ENCODE measurements at regions not wholly inside any gene's neighbourhood (a gene's known extent, or its start where the extent isn't known, plus 50 kb on each side); places are given as distances from the start of the nearest gene placed in this dataset.

DNA sequence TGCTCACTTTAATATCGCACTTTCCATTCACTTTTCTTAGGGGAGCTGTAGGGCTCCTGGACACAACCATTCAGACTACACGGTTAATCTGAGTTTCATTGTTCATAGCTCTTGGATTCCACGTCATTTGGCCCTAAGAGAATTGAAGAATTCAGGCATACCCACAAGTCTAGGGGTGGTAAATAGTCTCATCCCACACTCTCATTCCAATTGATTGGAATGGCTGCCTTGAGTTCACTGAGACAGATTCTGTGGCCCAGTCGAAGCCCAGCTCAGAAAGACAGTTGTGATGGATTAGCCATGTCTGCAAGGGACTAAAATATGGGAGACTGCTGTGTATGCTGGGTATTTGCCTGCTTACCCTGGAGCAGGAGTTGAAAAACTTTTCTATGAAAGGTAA, 124.6 kb downstream of the TFCP2L1 start:
- Histone ChIP-seq H3K4me3 (ENCODE audit: low read depth, low read length) (no peak overlapping the region), H3K9me3 (ENCODE audit: severe bottlenecking) (peaks cover 8% of the 10 kb centered on the region), H3K27ac (no peak overlapping the region), H3K36me3 (no peaks in the 10 kb centered on the region), H3K27me3 (ENCODE audit: insufficient read depth, low read depth, severe bottlenecking) (no peaks in the 10 kb centered on the region)
- DNase-seq: no peak
- TF ChIP-seq, protein P1, sequence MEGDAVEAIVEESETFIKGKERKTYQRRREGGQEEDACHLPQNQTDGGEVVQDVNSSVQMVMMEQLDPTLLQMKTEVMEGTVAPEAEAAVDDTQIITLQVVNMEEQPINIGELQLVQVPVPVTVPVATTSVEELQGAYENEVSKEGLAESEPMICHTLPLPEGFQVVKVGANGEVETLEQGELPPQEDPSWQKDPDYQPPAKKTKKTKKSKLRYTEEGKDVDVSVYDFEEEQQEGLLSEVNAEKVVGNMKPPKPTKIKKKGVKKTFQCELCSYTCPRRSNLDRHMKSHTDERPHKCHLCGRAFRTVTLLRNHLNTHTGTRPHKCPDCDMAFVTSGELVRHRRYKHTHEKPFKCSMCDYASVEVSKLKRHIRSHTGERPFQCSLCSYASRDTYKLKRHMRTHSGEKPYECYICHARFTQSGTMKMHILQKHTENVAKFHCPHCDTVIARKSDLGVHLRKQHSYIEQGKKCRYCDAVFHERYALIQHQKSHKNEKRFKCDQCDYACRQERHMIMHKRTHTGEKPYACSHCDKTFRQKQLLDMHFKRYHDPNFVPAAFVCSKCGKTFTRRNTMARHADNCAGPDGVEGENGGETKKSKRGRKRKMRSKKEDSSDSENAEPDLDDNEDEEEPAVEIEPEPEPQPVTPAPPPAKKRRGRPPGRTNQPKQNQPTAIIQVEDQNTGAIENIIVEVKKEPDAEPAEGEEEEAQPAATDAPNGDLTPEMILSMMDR (IDR thresholded peaks at IDR 0.05; ENCODE audit: low read depth, low read length): no peak

DNA sequence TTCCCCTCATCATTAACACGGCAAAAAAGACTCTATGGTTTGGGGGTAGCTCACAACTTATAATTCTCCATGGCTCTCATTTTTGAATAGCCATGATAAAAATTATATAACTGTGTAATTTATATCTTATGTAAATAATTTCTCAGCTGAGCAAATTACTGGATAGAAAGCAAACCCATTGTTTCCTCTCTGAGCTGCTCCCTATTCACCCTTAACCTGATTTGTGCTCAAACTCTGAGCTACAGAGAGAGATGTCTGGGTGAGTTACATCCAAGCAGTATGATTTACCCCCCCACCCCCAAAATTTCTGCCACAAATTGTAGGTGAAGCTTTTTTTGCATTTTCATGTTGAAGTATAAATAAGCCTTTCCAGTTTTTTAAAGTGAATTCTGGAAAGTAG, 123.7 kb downstream of the TFCP2L1 start:
- DNase-seq: no peak
- Histone ChIP-seq H3K4me3 (ENCODE audit: low read depth, low read length) (no peak overlapping the region), H3K9me3 (ENCODE audit: severe bottlenecking) (peaks cover 8% of the 10 kb centered on the region), H3K27me3 (ENCODE audit: insufficient read depth, low read depth, severe bottlenecking) (no peaks in the 10 kb centered on the region), H3K36me3 (no peaks in the 10 kb centered on the region), H3K27ac (no peak overlapping the region)
- TF ChIP-seq, protein P1 (IDR thresholded peaks at IDR 0.05; ENCODE audit: low read depth, low read length): no peak

DNA sequence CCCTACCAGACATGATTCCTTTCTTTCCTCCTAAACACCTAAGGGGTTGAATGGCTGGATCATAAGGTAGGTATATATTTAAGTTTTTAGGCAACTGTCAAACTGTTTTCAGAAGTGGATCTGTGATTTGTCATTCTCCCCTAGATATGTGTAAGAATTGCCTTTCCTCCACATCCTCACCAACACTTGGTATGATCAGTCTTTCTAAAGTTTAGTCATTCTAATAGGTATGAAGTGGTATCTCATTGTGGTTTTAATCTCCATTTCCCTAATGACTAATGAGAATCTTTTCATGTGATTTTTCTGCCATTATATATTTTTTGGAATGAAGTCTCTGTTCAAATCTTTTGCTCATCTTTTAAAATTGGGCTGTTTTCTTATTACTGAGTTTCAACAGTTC, 122.1 kb downstream of the TFCP2L1 start:
- TF ChIP-seq, protein P1 (IDR thresholded peaks at IDR 0.05; ENCODE audit: low read depth, low read length): no peak
- DNase-seq: no peak

DNA sequence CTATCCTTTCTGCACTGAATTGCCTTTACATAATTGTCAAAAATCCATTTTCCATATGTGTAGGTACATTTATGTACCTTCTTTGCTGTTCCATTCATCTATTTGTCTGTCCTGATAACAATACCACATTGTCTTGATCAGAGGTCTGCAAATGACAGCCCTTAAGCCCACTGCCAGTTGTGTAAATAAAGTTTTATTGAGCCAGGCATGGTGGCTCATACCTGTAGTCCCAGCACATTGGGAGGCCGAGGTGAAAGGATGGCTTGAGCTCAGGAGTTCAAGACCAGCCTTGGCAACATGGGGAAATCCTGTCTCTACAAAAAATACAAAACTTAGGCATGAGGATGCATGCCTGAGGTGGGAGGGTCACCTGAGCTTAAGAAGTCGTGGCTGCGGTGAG, 121.0 kb downstream of the TFCP2L1 start:
- Histone ChIP-seq H3K36me3 (no peaks in the 10 kb centered on the region), H3K4me3 (ENCODE audit: low read depth, low read length) (no peak overlapping the region), H3K27me3 (ENCODE audit: insufficient read depth, low read depth, severe bottlenecking) (no peaks in the 10 kb centered on the region), H3K9me3 (ENCODE audit: severe bottlenecking) (no peaks in the 10 kb centered on the region), H3K27ac (no peak overlapping the region)
- DNase-seq: no peak
- TF ChIP-seq, protein P1 (IDR thresholded peaks at IDR 0.05; ENCODE audit: low read depth, low read length): no peak

More for the DNA sequence above, 122.1 kb downstream of the TFCP2L1 start:
- Histone ChIP-seq H3K9me3 (ENCODE audit: severe bottlenecking) (no peaks in the 10 kb centered on the region), H3K27me3 (ENCODE audit: insufficient read depth, low read depth, severe bottlenecking) (no peaks in the 10 kb centered on the region), H3K36me3 (no peaks in the 10 kb centered on the region), H3K4me3 (ENCODE audit: low read depth, low read length) (no peak overlapping the region), H3K27ac (no peak overlapping the region)

DNA sequence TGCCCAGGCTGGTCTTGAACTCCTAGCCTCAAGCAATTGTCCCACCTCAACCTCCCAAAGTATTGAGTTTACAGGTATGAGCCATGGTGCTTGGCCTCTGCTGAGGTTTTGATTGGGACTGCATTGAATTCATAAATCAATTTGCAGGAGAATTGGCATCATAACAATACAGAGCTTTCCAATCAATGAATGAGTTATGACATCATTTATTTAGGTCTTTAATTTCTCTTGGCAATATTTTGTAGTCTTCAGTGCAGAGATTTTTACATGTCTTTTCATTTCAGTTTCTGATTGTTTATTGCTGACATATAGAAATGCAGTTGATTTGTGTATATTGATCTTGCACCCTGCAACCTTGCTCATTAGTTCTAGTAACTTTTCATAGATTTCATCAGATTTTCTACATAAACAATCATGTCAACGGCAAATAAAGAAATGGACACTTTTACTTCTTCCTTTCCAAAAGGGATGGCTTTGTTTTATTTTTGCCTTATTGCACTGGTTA, 119.9 kb downstream of the TFCP2L1 start:
- Histone ChIP-seq H3K27ac (no peak overlapping the region), H3K36me3 (no peaks in the 10 kb centered on the region), H3K9me3 (ENCODE audit: severe bottlenecking) (no peaks in the 10 kb centered on the region), H3K27me3 (ENCODE audit: insufficient read depth, low read depth, severe bottlenecking) (no peaks in the 10 kb centered on the region), H3K4me3 (ENCODE audit: low read depth, low read length) (no peak overlapping the region)
- no peak for DNase-seq
- TF ChIP-seq, protein P1 (IDR thresholded peaks at IDR 0.05; ENCODE audit: low read depth, low read length): no peak
